ENCODE measurements at regions not wholly inside any gene's neighbourhood (a gene's known extent, or its start where the extent isn't known, plus 50 kb on each side); places are given as distances from the start of the nearest gene placed in this dataset.

DNA sequence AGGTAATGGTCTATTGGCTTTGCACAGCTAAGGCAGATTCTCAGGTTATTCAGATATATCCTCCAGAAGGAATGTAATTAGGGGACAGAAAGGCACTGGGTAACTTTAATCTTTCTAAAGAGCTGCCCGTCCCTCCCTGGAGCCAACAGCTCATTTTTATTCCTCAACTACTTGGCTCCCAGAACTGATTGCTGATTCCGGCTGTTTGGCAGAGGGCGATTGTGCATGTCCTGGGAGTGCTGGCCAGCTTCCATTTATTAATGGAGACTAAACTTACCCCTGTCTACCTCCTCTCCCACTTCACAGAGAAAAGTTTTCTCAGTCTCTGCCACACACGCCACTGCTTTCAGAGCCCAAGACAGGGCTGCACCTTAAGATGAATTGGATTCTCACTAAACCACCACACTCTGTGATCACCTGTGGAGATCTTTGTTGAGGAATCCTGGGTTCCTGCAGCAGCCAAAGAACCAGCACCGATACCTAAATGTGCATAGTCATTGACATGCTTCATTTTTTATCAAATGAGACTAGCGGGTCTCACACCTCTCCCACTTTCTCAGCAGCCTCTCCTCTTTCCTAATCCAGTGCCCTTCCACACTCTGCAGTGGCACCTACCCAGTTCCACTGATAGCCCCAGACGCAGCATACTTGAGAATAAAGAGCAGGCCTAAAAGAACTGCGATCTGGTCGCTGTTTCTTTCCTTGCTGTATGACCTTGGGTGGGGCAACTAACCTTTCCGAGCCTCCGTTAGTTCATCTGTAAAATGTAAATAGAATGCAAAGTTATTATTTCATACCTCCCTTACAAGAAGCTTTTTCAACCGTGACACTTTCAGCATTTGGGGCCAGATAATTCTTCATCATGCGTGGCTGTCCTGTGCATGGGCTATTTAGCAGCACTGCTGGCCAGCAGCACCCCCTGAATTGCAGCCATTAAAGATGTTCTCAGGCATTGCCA, 648.7 kb downstream of the UQCRFS1 start:
- Histone ChIP-seq H3K36me3 (ENCODE audit: low read depth) (no peaks in the 10 kb centered on the region), H3K9me2 (ENCODE audit: insufficient read depth) (no peaks in the 10 kb centered on the region), H3K79me2 (ENCODE audit: low read depth) (no peaks in the 10 kb centered on the region), H3K27ac (no peak overlapping the region), H3F3A (ENCODE audit: insufficient read depth, low read depth) (no peaks in the 10 kb centered on the region), H3K4me1 (replicated peaks; ENCODE audit: insufficient read depth) (no peaks in the 10 kb centered on the region), H4K20me1 (ENCODE audit: insufficient read depth) (no peaks in the 10 kb centered on the region), H3K9me3 (ENCODE audit: insufficient read depth, low read depth) (no peaks in the 10 kb centered on the region), H3K4me3 (no peak overlapping the region), H3K27me3 (ENCODE audit: insufficient read depth, low read depth) (peaks cover 23% of the 10 kb centered on the region; the same call in 1 of the 2 replicates), H3K4me2 (no peak overlapping the region), H2AFZ (no peak overlapping the region)
- no peak for TF ChIP-seq EZH2 (IDR thresholded peaks at IDR 0.05; ENCODE audit: low read depth)
- TF ChIP-seq, protein P1, sequence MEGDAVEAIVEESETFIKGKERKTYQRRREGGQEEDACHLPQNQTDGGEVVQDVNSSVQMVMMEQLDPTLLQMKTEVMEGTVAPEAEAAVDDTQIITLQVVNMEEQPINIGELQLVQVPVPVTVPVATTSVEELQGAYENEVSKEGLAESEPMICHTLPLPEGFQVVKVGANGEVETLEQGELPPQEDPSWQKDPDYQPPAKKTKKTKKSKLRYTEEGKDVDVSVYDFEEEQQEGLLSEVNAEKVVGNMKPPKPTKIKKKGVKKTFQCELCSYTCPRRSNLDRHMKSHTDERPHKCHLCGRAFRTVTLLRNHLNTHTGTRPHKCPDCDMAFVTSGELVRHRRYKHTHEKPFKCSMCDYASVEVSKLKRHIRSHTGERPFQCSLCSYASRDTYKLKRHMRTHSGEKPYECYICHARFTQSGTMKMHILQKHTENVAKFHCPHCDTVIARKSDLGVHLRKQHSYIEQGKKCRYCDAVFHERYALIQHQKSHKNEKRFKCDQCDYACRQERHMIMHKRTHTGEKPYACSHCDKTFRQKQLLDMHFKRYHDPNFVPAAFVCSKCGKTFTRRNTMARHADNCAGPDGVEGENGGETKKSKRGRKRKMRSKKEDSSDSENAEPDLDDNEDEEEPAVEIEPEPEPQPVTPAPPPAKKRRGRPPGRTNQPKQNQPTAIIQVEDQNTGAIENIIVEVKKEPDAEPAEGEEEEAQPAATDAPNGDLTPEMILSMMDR (conservative IDR thresholded peaks at IDR 0.05) = no peak
- no peak for DNase-seq
- CTCF ChIA-PET = no interaction called here
- POLR2A ChIA-PET (ENCODE audit: unreplicated experiment) = no interaction called here
- intact Hi-C loops (cut with micrococcal nuclease; ENCODE audit: unreplicated experiment) = no loop called here
- BruUV-seq (replicated peaks) = no TSS peak

DNA sequence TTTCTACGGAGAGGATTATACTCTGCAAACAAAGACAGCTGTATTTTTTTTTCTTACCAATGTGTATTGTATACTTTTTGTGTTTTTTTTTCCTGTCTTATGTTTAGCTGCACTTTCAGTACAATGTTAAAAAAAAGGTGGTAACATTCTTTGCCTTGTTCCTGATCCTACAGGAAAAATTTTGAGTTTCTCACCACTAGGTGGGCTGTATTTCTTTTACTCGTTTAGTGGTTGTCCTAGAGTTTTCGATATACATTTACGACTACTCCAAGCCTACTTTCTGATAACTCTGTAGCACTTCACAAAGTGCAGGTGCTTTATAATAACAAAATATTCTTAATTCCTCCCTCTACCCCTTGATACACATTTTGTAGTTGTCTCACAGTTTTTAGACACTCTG, 652.2 kb downstream of the UQCRFS1 start:
- intact Hi-C loops (cut with micrococcal nuclease; ENCODE audit: unreplicated experiment) = no loop called here

DNA sequence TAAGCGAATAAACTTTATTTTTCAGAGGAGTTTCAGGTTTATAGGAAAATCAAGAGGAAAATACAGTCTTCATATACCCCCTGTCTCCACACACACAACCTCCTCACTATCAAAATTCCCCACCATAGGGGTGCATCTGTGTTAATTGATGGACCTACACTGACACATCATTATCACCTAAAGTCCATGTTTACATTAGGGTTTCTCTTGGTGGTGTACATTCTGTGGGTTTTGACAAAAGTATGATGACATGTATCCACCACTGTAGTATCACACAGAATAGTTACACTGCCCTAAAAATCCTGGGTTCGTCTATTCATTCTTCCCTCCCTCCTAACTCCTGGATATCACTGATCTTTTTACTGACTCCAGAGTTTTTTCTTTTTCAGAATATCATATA, 654.2 kb downstream of the UQCRFS1 start:
- H2AFZ ChIP-seq = no peak overlapping the region
- 0 out of 2 replicates have a peak, but pooled peaks cover 4% of the 10 kb centered on the region for H3K27me3 ChIP-seq (ENCODE audit: insufficient read depth, low read depth)
- no peaks in the 10 kb centered on the region for H4K20me1 ChIP-seq (ENCODE audit: insufficient read depth)
- POLR2A ChIA-PET (ENCODE audit: unreplicated experiment) = no interaction called here
- BruUV-seq (replicated peaks) = no TSS peak
- H3K4me1 ChIP-seq (replicated peaks; ENCODE audit: insufficient read depth) = no peaks in the 10 kb centered on the region
- H3K79me2 ChIP-seq (ENCODE audit: low read depth) = no peaks in the 10 kb centered on the region
- DNase-seq = no peak
- no peak overlapping the region for H3K4me3 ChIP-seq
- H3K9me3 ChIP-seq (ENCODE audit: insufficient read depth, low read depth) = no peaks in the 10 kb centered on the region
- no peak overlapping the region for H3K27ac ChIP-seq
- TF ChIP-seq, protein P1 (conservative IDR thresholded peaks at IDR 0.05) = no peak
- TF ChIP-seq EZH2 (IDR thresholded peaks at IDR 0.05; ENCODE audit: low read depth) = no peak
- no peak overlapping the region for H3K4me2 ChIP-seq
- CTCF ChIA-PET = no interaction called here
- H3K9me2 ChIP-seq (ENCODE audit: insufficient read depth) = no peaks in the 10 kb centered on the region
- H3F3A ChIP-seq (ENCODE audit: insufficient read depth, low read depth) = no peaks in the 10 kb centered on the region
- intact Hi-C loops (cut with micrococcal nuclease; ENCODE audit: unreplicated experiment) = no loop called here
- no peaks in the 10 kb centered on the region for H3K36me3 ChIP-seq (ENCODE audit: low read depth)

More for the DNA sequence above, 652.2 kb downstream of the UQCRFS1 start:
- H3F3A ChIP-seq (ENCODE audit: insufficient read depth, low read depth) = no peaks in the 10 kb centered on the region
- no peak overlapping the region for H3K27ac ChIP-seq
- no peaks in the 10 kb centered on the region for H3K36me3 ChIP-seq (ENCODE audit: low read depth)
- H3K79me2 ChIP-seq (ENCODE audit: low read depth) = no peaks in the 10 kb centered on the region
- ChIA-PET CTCF (no interaction called here), POLR2A (ENCODE audit: unreplicated experiment) (no interaction called here)
- H3K4me1 ChIP-seq (replicated peaks; ENCODE audit: insufficient read depth) = no peaks in the 10 kb centered on the region
- no peak overlapping the region for H2AFZ ChIP-seq
- no peaks in the 10 kb centered on the region for H3K9me2 ChIP-seq (ENCODE audit: insufficient read depth)
- no peaks in the 10 kb centered on the region for H3K9me3 ChIP-seq (ENCODE audit: insufficient read depth, low read depth)
- BruUV-seq (replicated peaks) = no TSS peak
- no peak overlapping the region for H3K4me2 ChIP-seq
- no peak for DNase-seq
- no peak for TF ChIP-seq EZH2 (IDR thresholded peaks at IDR 0.05; ENCODE audit: low read depth)
- TF ChIP-seq, protein P1 (conservative IDR thresholded peaks at IDR 0.05) = no peak
- no peaks in the 10 kb centered on the region for H4K20me1 ChIP-seq (ENCODE audit: insufficient read depth)
- H3K27me3 ChIP-seq (ENCODE audit: insufficient read depth, low read depth) = peaks cover 14% of the 10 kb centered on the region; the same call in 1 of the 2 replicates
- no peak overlapping the region for H3K4me3 ChIP-seq

Data from PC-9 (cell line).